ENCODE measurements at regions not wholly inside any gene's neighbourhood (a gene's known extent, or its start where the extent isn't known, plus 50 kb on each side); places are given as distances from the start of the nearest gene placed in this dataset.
A peak's percentile ranks its signal among the peaks of the same experiment; 100 is the strongest.

DNA sequence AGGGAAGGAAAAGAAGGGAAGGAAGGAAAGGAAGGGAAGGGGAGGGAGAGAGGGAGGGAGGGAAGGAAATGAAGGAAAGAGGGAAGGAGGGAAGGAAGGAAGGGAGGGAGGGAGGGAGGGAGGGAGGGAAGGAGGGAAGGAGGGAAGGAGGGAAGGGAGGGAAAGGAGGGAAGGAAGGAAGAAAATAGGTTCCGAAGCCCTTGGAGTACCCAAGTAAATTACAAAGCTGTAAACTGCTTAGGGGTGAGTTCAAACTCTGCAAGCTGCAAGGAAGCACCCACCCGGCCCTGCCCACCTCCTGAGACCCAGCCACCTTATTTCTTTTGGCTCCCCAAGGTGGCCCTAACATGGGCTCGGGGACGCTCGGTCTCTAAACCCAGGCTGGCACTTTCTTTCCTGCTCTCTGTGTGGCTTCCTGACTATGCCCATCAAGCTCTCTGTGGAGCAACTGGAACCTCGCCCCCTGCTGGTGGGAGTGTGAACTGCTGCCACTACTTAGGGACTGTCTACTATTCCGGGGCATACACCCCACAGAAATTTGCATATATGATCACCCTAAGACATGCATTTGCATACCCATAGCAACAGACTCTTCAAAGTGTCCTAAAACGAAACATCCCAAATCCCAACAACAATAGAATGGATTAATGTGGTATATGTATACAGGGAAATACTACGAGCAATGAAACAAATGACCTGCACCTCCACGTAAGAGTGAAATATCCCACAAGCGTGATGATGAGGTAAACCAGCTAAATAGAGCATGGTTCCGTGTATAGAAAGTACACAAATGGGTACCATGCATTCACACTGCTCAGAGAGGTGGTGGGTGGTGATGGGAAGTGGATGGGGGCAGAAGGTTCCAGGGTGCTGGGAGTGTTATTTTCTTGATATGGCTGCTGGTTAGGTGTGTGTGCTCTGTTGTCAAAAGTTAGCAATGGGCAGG, 151.7 kb upstream of the TBL1X start:
- peak; percentile 5 for DNase-seq (ENCODE audit: low spot score)
- no peaks in the 10 kb centered on the region for H3K36me3 Mint-ChIP-seq (ENCODE audit: low read depth, unreplicated experiment)
- no peak overlapping the region for H3K4me3 Mint-ChIP-seq (ENCODE audit: unreplicated experiment)
- TF ChIP-seq, protein P1, sequence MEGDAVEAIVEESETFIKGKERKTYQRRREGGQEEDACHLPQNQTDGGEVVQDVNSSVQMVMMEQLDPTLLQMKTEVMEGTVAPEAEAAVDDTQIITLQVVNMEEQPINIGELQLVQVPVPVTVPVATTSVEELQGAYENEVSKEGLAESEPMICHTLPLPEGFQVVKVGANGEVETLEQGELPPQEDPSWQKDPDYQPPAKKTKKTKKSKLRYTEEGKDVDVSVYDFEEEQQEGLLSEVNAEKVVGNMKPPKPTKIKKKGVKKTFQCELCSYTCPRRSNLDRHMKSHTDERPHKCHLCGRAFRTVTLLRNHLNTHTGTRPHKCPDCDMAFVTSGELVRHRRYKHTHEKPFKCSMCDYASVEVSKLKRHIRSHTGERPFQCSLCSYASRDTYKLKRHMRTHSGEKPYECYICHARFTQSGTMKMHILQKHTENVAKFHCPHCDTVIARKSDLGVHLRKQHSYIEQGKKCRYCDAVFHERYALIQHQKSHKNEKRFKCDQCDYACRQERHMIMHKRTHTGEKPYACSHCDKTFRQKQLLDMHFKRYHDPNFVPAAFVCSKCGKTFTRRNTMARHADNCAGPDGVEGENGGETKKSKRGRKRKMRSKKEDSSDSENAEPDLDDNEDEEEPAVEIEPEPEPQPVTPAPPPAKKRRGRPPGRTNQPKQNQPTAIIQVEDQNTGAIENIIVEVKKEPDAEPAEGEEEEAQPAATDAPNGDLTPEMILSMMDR (IDR thresholded peaks at IDR 0.05; ENCODE audit: unreplicated experiment), result peak; percentile 67
- H3K9me3 Mint-ChIP-seq (ENCODE audit: unreplicated experiment), result no peaks in the 10 kb centered on the region
- H3K27me3 Mint-ChIP-seq (ENCODE audit: unreplicated experiment), result no peaks in the 10 kb centered on the region
- H3K4me1 Mint-ChIP-seq (ENCODE audit: unreplicated experiment), result peaks cover 4% of the 10 kb centered on the region
- H3K27ac Mint-ChIP-seq (ENCODE audit: unreplicated experiment), result no peak overlapping the region

DNA sequence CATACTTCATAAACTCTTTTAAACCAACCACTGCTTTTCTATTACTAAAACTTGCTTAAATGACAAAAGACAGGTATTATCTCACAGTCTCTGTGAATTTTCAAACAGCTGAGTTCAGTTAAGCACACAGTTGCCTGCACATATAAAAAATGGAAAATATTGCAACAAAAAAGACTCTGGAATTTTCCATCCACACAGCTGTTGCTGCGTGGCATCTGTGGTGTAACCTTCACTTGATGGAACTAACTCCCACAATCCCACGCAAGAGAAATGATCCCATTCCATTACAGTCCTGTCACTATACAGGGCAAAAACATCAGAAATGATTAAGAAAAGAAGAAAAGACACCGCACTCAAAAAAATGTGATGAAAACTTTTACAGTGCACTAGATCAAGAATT, 149.8 kb upstream of the TBL1X start:
- TF ChIP-seq, protein P1 (IDR thresholded peaks at IDR 0.05; ENCODE audit: unreplicated experiment), result no peak
- DNase-seq (ENCODE audit: low spot score), result no peak
- no peaks in the 10 kb centered on the region for H3K9me3 Mint-ChIP-seq (ENCODE audit: unreplicated experiment)
- no peaks in the 10 kb centered on the region for H3K36me3 Mint-ChIP-seq (ENCODE audit: low read depth, unreplicated experiment)
- H3K27me3 Mint-ChIP-seq (ENCODE audit: unreplicated experiment), result no peaks in the 10 kb centered on the region
- no peak overlapping the region for H3K4me3 Mint-ChIP-seq (ENCODE audit: unreplicated experiment)
- peaks cover 4% of the 10 kb centered on the region for H3K4me1 Mint-ChIP-seq (ENCODE audit: unreplicated experiment)
- H3K27ac Mint-ChIP-seq (ENCODE audit: unreplicated experiment), result no peak overlapping the region

DNA sequence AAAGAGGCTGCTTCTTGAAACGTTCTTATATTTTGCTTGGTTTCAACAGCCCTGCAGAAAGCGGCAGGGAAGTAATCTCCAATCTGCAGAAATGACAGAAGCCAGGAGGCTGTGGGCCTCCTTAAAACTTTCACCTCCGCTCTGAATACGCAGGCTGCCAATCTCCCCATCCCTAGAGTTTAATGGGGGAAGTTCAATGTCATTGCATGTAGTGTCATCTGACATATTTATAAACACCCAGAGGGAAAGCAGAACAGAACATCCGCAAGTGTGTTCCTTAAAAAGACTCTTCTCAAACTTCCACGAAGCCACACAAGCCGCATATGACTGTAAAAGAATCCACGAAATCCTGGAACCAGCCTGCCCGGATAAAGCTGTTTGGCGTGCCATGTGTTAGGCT, 148.8 kb upstream of the TBL1X start:
- H3K4me1 Mint-ChIP-seq (ENCODE audit: unreplicated experiment), result peaks cover 4% of the 10 kb centered on the region
- no peaks in the 10 kb centered on the region for H3K9me3 Mint-ChIP-seq (ENCODE audit: unreplicated experiment)
- H3K4me3 Mint-ChIP-seq (ENCODE audit: unreplicated experiment), result no peak overlapping the region
- no peak overlapping the region for H3K27ac Mint-ChIP-seq (ENCODE audit: unreplicated experiment)
- no peaks in the 10 kb centered on the region for H3K36me3 Mint-ChIP-seq (ENCODE audit: low read depth, unreplicated experiment)
- no peak for DNase-seq (ENCODE audit: low spot score)
- H3K27me3 Mint-ChIP-seq (ENCODE audit: unreplicated experiment), result no peaks in the 10 kb centered on the region
- TF ChIP-seq, protein P1 (IDR thresholded peaks at IDR 0.05; ENCODE audit: unreplicated experiment), result no peak

DNA sequence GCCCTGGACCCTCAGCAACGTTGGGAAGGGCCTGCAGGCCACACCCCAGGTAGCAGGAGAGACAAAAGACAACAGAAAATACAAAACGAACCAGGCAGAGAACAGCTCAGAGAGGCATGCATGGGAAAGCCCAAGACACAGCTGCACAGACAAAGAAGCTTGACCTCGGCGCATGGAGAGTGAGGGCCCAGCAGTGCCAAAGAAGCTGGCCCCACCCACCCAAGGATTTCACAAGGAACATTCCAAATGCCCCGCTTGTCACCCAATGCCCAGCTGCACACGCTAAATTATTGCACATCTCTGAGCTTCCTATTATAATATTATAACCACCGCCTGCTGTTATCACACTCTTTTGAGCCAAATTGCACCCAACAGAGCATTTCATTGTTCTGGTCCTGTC, 147.7 kb upstream of the TBL1X start:
- DNase-seq (ENCODE audit: low spot score), result no peak
- Mint-ChIP-seq H3K27me3 (ENCODE audit: unreplicated experiment) (no peaks in the 10 kb centered on the region), H3K27ac (ENCODE audit: unreplicated experiment) (no peak overlapping the region), H3K4me1 (ENCODE audit: unreplicated experiment) (peaks cover 4% of the 10 kb centered on the region), H3K36me3 (ENCODE audit: low read depth, unreplicated experiment) (no peaks in the 10 kb centered on the region), H3K9me3 (ENCODE audit: unreplicated experiment) (no peaks in the 10 kb centered on the region), H3K4me3 (ENCODE audit: unreplicated experiment) (no peak overlapping the region)
- TF ChIP-seq, protein P1 (IDR thresholded peaks at IDR 0.05; ENCODE audit: unreplicated experiment), result no peak

GRCh38 chrX:9318213-9318612, 146.6 kb upstream of the TBL1X start:
- Mint-ChIP-seq H3K9me3 (ENCODE audit: unreplicated experiment) (no peaks in the 10 kb centered on the region), H3K27me3 (ENCODE audit: unreplicated experiment) (no peaks in the 10 kb centered on the region), H3K4me1 (ENCODE audit: unreplicated experiment) (peaks cover 4% of the 10 kb centered on the region), H3K4me3 (ENCODE audit: unreplicated experiment) (no peak overlapping the region), H3K27ac (ENCODE audit: unreplicated experiment) (no peak overlapping the region), H3K36me3 (ENCODE audit: low read depth, unreplicated experiment) (no peaks in the 10 kb centered on the region)
- DNase-seq (ENCODE audit: low spot score), result no peak
- TF ChIP-seq, protein P1 (IDR thresholded peaks at IDR 0.05; ENCODE audit: unreplicated experiment), result no peak
